WI38 (cell line): ENCODE measurements at regions not wholly inside any gene's neighbourhood (a gene's known extent, or its start where the extent isn't known, plus 50 kb on each side); places are given as distances from the start of the nearest gene placed in this dataset.

Source experiments
- H3K4me3 ChIP-seq: 2 replicates; pipeline ENCODE4 v1.5.1; 2011; ENCODE audit warnings: low read depth, mild to moderate bottlenecking, control low read depth, low read length
- TF ChIP-seq, protein P1 (sequence below): IDR thresholded peaks from 2 replicates; pipeline ENCODE4 v1.5.1; 2012; ENCODE audit warnings: low read depth, mild to moderate bottlenecking, control low read depth, low read length

DNA sequence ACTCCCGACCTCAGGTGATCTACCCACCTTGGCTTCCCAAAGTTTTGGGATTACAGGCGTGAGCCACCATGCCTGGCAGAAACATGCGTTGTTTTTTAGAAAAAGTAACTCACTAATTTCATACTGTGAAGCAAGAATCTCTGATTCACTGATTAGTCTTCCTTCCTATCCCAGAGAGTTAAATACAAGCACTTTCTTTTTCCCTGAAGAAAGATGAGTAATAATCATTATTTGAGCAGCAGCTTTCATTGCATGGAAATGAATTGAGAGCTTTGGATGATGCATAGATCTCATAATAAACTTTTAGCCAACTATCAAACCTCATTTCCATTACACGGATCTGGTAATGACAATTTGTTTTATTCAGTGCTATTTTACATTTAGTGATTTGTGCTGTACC lies 892.5 kb upstream of the EYS start:
- no peak overlapping the region for H3K4me3 ChIP-seq
- TF ChIP-seq, protein P1, sequence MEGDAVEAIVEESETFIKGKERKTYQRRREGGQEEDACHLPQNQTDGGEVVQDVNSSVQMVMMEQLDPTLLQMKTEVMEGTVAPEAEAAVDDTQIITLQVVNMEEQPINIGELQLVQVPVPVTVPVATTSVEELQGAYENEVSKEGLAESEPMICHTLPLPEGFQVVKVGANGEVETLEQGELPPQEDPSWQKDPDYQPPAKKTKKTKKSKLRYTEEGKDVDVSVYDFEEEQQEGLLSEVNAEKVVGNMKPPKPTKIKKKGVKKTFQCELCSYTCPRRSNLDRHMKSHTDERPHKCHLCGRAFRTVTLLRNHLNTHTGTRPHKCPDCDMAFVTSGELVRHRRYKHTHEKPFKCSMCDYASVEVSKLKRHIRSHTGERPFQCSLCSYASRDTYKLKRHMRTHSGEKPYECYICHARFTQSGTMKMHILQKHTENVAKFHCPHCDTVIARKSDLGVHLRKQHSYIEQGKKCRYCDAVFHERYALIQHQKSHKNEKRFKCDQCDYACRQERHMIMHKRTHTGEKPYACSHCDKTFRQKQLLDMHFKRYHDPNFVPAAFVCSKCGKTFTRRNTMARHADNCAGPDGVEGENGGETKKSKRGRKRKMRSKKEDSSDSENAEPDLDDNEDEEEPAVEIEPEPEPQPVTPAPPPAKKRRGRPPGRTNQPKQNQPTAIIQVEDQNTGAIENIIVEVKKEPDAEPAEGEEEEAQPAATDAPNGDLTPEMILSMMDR, result no peak

DNA sequence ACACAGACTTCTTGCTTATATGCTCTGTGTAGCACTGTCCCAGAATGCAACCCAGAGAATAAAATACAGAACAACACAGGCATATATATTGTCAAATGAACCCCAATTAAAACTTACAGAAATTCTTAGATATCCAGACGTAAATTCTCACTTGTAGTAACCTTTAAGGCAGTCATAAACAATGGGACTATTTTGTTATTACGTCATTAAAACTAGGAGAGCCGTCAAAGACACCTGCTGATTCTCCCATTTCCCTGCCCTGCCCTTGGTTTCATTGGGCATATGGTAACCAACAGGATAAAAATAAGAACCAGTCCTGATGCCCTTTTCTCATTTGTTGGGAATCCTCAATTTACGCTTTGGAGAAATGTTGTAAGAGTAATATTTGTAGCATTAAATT lies 871.3 kb upstream of the EYS start:
- TF ChIP-seq, protein P1, result no peak
- no peak overlapping the region for H3K4me3 ChIP-seq

DNA sequence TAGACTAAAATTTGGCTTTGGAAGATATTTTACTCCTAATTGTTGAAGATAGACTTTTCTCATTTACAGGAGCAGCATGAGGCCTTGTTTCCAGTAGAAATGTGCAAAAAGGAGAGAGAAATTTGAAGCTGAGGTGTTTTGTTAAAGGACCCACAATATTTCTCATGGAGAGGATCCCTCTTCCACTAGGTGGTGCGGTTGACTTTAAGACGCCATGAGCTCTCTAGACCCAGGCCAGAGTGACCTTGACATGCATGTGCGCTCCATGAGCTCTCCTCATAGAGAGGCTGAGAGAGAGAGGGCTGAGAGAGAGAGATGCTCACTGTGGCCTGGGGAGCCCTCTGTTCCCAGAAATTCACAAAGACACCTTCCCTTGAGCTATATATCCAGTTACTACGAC lies 861.2 kb upstream of the EYS start:
- H3K4me3 ChIP-seq, result no peak overlapping the region
- TF ChIP-seq, protein P1, result no peak

DNA sequence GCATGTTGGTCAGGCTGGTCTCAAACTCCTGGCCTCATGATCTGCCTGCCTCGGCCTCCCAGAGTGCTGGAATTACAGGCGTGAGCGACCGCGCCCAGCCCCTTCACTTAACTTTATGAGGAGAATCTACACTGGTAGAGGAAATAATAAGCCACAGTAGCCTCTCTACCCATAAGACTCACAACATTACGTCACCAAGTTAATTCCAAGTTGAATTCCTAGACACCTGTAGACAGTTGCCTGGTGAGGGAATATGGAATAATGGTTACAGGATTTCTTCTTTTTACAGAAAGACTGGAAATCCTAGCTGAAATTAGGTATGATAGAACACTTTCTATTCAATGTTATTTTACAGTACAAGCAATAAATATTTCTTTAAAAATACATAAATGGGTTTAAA lies 854.5 kb upstream of the EYS start:
- H3K4me3 ChIP-seq, result no peak overlapping the region
- TF ChIP-seq, protein P1, result no peak

DNA sequence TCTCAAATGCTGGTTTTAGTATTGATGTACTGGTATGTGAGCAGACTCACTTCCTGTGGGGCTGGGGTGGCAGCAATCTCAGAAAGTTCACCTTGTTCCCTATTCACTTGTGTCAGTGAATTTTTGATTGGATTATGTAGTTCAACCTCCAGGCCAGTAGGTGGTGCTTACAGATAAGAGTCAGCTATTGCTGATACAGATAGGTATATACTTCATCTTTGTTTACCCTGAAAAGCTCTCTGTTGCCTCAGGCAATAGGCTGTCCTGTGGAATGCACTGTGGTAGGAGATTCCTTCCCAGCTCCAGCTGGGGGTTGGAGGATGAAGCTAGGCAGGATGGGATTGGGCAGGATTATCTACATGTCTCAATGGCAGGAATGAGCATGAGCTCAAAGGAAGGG lies 851.2 kb upstream of the EYS start:
- H3K4me3 ChIP-seq, result no peak overlapping the region
- TF ChIP-seq, protein P1, result no peak

DNA sequence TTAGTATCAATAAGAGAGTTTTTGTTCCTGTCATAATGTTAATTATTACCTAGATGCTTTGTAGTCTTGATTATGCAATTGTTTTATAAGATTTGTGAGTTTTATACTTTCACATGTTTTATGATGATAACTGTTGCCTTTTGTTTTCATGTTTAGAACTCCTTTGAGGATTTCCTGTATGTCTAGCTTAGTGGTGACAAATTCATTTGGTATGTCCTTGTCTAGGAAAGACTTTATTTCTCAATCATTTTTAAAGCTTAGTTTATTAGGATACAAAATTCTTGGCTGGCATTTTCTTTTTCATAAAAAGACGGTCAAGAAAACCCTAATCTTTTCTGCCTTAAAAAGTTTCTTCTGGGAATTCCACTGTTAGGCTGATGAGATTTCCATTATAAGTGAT lies 849.9 kb upstream of the EYS start:
- no peak overlapping the region for H3K4me3 ChIP-seq
- TF ChIP-seq, protein P1, result no peak

DNA sequence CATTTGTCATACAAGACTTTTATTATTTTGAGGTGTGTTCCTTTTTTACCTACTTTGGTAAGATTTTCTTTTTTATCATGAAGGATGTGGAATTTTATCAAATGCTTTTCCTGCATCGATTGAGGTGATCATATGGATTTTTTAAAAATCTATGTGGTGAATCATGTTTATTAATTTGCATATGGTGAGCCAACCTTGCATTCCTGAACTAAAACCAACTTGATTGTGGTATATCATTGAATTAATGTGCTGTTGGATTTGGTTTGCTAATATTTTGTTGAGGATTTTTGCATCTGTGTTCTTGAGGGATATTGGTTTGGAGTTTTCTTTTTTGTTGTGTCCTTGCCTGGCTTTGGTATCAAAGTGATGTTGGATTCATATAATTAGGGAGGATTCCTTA lies 848.1 kb upstream of the EYS start:
- TF ChIP-seq, protein P1, result no peak

More for the DNA sequence above, 848.1 kb upstream of the EYS start:
- no peak overlapping the region for H3K4me3 ChIP-seq
